K562 (cell line): ENCODE measurements at regions not wholly inside any gene's neighbourhood (a gene's known extent, or its start where the extent isn't known, plus 50 kb on each side); places are given as distances from the start of the nearest gene placed in this dataset.

Experiments
- ATAC-seq: fragments of 200-7000 bp; cut with Tn5 transposase; 3 replicates; pipeline ENCODE4 v1.9.1; 2020; ENCODE audit warnings: moderate library complexity
- BruUV-seq: library from RNA; stranded (reverse); fragments of 400-500 nt; replicated peaks from 2 replicates; lab custom pipeline; 2021; lab: Mats Ljungman, UMichigan
- CTCF ChIA-PET: fragments of 300-600 bp; formaldehyde crosslinking; extraction: SDS; loops from one replicate; lab custom pipeline; 2021; ENCODE audit warnings: low intra/inter-chr PET ratio; lab: Yijun Ruan, JAX
- POLR2A ChIA-PET: fragments of 300-600, 350-650 bp; sonication (Branson Sonifier 250); formaldehyde crosslinking; extraction: SDS; loops from one replicate; lab custom pipeline; 2021; ENCODE audit warnings: antibody characterized with exemption, inconsistent platforms; lab: Yijun Ruan, JAX
- DNase-seq, 4 experiments: peaks; one replicate each; pipeline versions ENCODE4 v3.0.0 to v3.0.0-alpha.2; 2011 to 2018; ENCODE audit warnings: low spot score in 3 of 4, mixed read lengths in 3 of 4; ENCODE audit errors: extremely low read depth in 1 of 4
- FAIRE-seq: peaks from 2 replicates; lab custom pipeline; 2011; peaks lifted over from hg19 to GRCh38; lab: Jason Lieb, UNC
- H2AFZ ChIP-seq: 2 replicates; pipeline ENCODE4 v1.6.0; 2011; ENCODE audit warnings: low read depth, low read length, control low read depth, inconsistent platforms
- H3K27ac ChIP-seq: fragments of 200-600 bp; 3 replicates; pipeline ENCODE4 v1.8.0; 2011; ENCODE audit warnings: low read depth, mild to moderate bottlenecking, control low read depth, inconsistent platforms, low read length, moderate library complexity, mixed read lengths; ENCODE audit errors: extremely low read depth
- H3K27me3 ChIP-seq, 2 experiments: fragments of 300-600 bp in 1 of 2; 2 replicates in 1 of 2; 3 replicates in 1 of 2; pipeline versions ENCODE4 v1.6.0 to v1.8.0; 2011; ENCODE audit warnings: inconsistent platforms in 2 of 2, low read length in 2 of 2, mild to moderate bottlenecking in 1 of 2, mixed read lengths in 1 of 2, moderate library complexity in 1 of 2; ENCODE audit not compliant: control insufficient read depth in 2 of 2, insufficient read depth in 2 of 2
- H3K36me3 ChIP-seq: fragments of 300-600 bp; 3 replicates; pipeline ENCODE4 v1.8.0; 2011; ENCODE audit warnings: mild to moderate bottlenecking, low read length, inconsistent platforms; ENCODE audit not compliant: control insufficient read depth, insufficient read depth
- H3K4me1 ChIP-seq, 2 experiments: fragments of 200-600 bp in 1 of 2; replicated peaks in 1 of 2; 2 replicates in 1 of 2; 3 replicates in 1 of 2; pipeline versions ENCODE4 v1.5.1 to v1.8.0; 2011; ENCODE audit warnings: inconsistent platforms in 2 of 2, low read length in 2 of 2, mild to moderate bottlenecking in 1 of 2, mixed read lengths in 1 of 2, moderate library complexity in 1 of 2; ENCODE audit not compliant: control insufficient read depth in 2 of 2, insufficient read depth in 2 of 2
- H3K4me2 ChIP-seq: 2 replicates; pipeline ENCODE4 v1.6.1; 2011; ENCODE audit warnings: low read length, control low read depth, inconsistent platforms, mixed read lengths; ENCODE audit not compliant: insufficient read depth
- H3K4me3 ChIP-seq: fragments of 200-600 bp; sonication (generic), shearing (Covaris generic); 2 replicates; pipeline ENCODE4 v1.5.1; 2016; ENCODE audit warnings: control low read depth, inconsistent platforms
- H3K79me2 ChIP-seq: fragments of 200-600 bp; 3 replicates; pipeline ENCODE4 v1.8.0; 2011; ENCODE audit warnings: low read length, inconsistent platforms; ENCODE audit not compliant: control insufficient read depth, insufficient read depth
- H3K9ac ChIP-seq, 2 experiments: 2 replicates each; pipeline versions ENCODE4 v1.6.0 to v1.6.1; 2011; ENCODE audit warnings: low read depth in 2 of 2, low read length in 2 of 2, control low read depth in 1 of 2, inconsistent platforms in 1 of 2, mild to moderate bottlenecking in 1 of 2, mixed read lengths in 1 of 2; ENCODE audit not compliant: insufficient read depth in 1 of 2
- H3K9me1 ChIP-seq: one replicate; pipeline ENCODE4 v1.6.0; 2011; ENCODE audit warnings: inconsistent platforms, mild to moderate bottlenecking, low read length, moderate library complexity; ENCODE audit not compliant: control insufficient read depth, insufficient read depth
- H3K9me3 ChIP-seq: replicated peaks from 2 replicates; pipeline ENCODE4 v1.5.1; 2011; ENCODE audit warnings: low read depth, low read length, inconsistent platforms; ENCODE audit not compliant: control insufficient read depth, insufficient read depth
- H4K20me1 ChIP-seq: replicated peaks from 2 replicates; pipeline ENCODE4 v1.6.1; 2011; ENCODE audit warnings: low read length, inconsistent platforms, mixed read lengths; ENCODE audit not compliant: control insufficient read depth, insufficient read depth
- CBX8 ChIP-seq: fragments of 200-600 bp; sonication (generic); IDR thresholded peaks from 2 replicates; pipeline ENCODE4 v1.6.1; 2012; ENCODE audit warnings: borderline replicate concordance, mixed run types, low read depth, mild to moderate bottlenecking, moderate library complexity, mixed read lengths, low read length, control low read depth, inconsistent platforms; ENCODE audit not compliant: poor library complexity, severe bottlenecking; ENCODE audit errors: extremely low read depth
- ID3 ChIP-seq, 2 experiments: fragments of 250-450 bp in 1 of 2; fragments of 450-650 bp in 1 of 2; sonication (Bioruptor Pico) in 1 of 2; IDR thresholded peaks; 2 replicates each; pipeline versions ENCODE4 v1.6.1 to v1.8.0; 2016 to 2021; ENCODE audit warnings: mild to moderate bottlenecking in 2 of 2, moderate library complexity in 2 of 2, missing compliant biosample characterization in 1 of 2, missing genetic modification characterization in 1 of 2
- L3MBTL2 ChIP-seq: fragments of 450-650 bp; IDR thresholded peaks from 2 replicates; pipeline ENCODE4 v1.6.1; 2016; ENCODE audit warnings: mild to moderate bottlenecking, moderate library complexity
- NFRKB ChIP-seq: fragments of 450-650 bp; IDR thresholded peaks from 2 replicates; pipeline ENCODE4 v1.6.1; 2016; ENCODE audit warnings: low read depth
- PHTF2 ChIP-seq: fragments of 250-450 bp; sonication (Bioruptor Pico); IDR thresholded peaks from 2 replicates; pipeline ENCODE4 v1.5.0; 2021; ENCODE audit warnings: mild to moderate bottlenecking
- RREB1 ChIP-seq: fragments of 250-450 bp; sonication (Bioruptor Pico); IDR thresholded peaks from 2 replicates; pipeline ENCODE4 v1.4.0; 2020
- SAFB ChIP-seq: fragments of 200-400 bp; formaldehyde crosslinking; IDR thresholded peaks from 2 replicates; pipeline ENCODE4 v1.6.1; 2017; ENCODE audit warnings: low read depth, low read length, borderline replicate concordance
- SNIP1 ChIP-seq: fragments of 450-650 bp; IDR thresholded peaks from 2 replicates; pipeline ENCODE4 v1.7.1; 2017; ENCODE audit warnings: low read depth, mild to moderate bottlenecking
- SREBF2 ChIP-seq: sonication (generic); formaldehyde crosslinking; IDR thresholded peaks from 2 replicates; pipeline ENCODE4 v1.4.0; 2020; ENCODE audit warnings: mild to moderate bottlenecking, missing genetic modification reagents
- SUPT5H ChIP-seq: fragments of 450-650 bp; IDR thresholded peaks from 2 replicates; pipeline ENCODE4 v1.6.1; 2016
- TEAD1 ChIP-seq, 2 experiments: fragments of 450-650 bp in 1 of 2; sonication (generic) in 1 of 2; formaldehyde crosslinking; IDR thresholded peaks; 2 replicates each; pipeline versions ENCODE4 v1.4.0 to v1.8.0; 2020 to 2022; ENCODE audit warnings: mild to moderate bottlenecking in 2 of 2, missing genetic modification reagents in 1 of 2
- ZNF274 ChIP-seq: IDR thresholded peaks from 2 replicates; pipeline ENCODE4 v1.6.1; 2011; ENCODE audit warnings: low read depth, mild to moderate bottlenecking, low read length, moderate library complexity, borderline replicate concordance
- ZNF316 ChIP-seq: fragments of 450-650 bp; IDR thresholded peaks from 2 replicates; pipeline ENCODE4 v1.6.1; 2016
- WGBS: fragments of 100-300 bp; shearing (Covaris generic); methylation state at CpG from one replicate; pipeline ENCODE4 v1.1.6; 2016; ENCODE audit warnings: low coverage, mixed read lengths; ENCODE audit not compliant: insufficient coverage; ENCODE audit errors: missing lambda C conversion rate; 5-methylcytosine and 5-hydroxymethylcytosine counted together
- in situ Hi-C: fragments of 300-500 bp; cut with MboI; formaldehyde crosslinking; loops from 4 replicates; pipeline ENCODE4 v1.15.0; 2018; ENCODE audit warnings: inconsistent platforms, mixed read lengths
- intact Hi-C: fragments of 100-400 bp; cut with micrococcal nuclease; formaldehyde crosslinking; loops from 2 replicates; pipeline ENCODE4 v1.14.2; 2022
- TF ChIP-seq, protein P1 (sequence below): fragments of 250-450 bp; sonication (Bioruptor Pico); IDR thresholded peaks from 2 replicates; pipeline ENCODE4 v1.8.0; 2021; ENCODE audit warnings: moderate library complexity, mild to moderate bottlenecking, inconsistent platforms

GRCh38 chr6:53424976-53425718 lies 76.4 kb upstream of the ELOVL5 start:
- no peaks in the 10 kb centered on the region for H4K20me1 ChIP-seq
- H3K36me3 ChIP-seq: no peaks in the 10 kb centered on the region
- H3K9me1 ChIP-seq: no peaks in the 10 kb centered on the region
- no peak for DNase-seq
- H3K4me1 ChIP-seq: no peaks in the 10 kb centered on the region
- no peak overlapping the region for H3K4me3 ChIP-seq
- no peak for FAIRE-seq
- intact Hi-C loops: no loop called here
- no peaks in the 10 kb centered on the region for H3K79me2 ChIP-seq
- no peak for TF ChIP-seq ZNF316
- TF ChIP-seq SREBF2 (CRISPR knock-in tag): no peak
- no peak for TF ChIP-seq PHTF2
- TF ChIP-seq L3MBTL2: no peak
- TF ChIP-seq RREB1 (CRISPR knock-in tag): no peak
- TF ChIP-seq CBX8: no peak
- TF ChIP-seq SAFB: no peak
- no peak for TF ChIP-seq SNIP1
- no peak for TF ChIP-seq TEAD1 (CRISPR knock-in tag; IDR thresholded peaks at IDR 0.05)
- no peak for TF ChIP-seq SUPT5H
- no peak for TF ChIP-seq ZNF274
- TF ChIP-seq NFRKB: no peak
- no peak for TF ChIP-seq ID3 (CRISPR knock-in tag; IDR thresholded peaks at IDR 0.05)
- no peak for TF ChIP-seq ID3 (tag; IDR thresholded peaks at IDR 0.05)
- TF ChIP-seq, protein P1, sequence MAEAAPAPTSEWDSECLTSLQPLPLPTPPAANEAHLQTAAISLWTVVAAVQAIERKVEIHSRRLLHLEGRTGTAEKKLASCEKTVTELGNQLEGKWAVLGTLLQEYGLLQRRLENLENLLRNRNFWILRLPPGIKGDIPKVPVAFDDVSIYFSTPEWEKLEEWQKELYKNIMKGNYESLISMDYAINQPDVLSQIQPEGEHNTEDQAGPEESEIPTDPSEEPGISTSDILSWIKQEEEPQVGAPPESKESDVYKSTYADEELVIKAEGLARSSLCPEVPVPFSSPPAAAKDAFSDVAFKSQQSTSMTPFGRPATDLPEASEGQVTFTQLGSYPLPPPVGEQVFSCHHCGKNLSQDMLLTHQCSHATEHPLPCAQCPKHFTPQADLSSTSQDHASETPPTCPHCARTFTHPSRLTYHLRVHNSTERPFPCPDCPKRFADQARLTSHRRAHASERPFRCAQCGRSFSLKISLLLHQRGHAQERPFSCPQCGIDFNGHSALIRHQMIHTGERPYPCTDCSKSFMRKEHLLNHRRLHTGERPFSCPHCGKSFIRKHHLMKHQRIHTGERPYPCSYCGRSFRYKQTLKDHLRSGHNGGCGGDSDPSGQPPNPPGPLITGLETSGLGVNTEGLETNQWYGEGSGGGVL (CRISPR knock-in tag): no peak
- BruUV-seq: no TSS peak
- CTCF ChIA-PET: interaction anchor here (0.6 kb wide), 1 partner anchor 252 kb away, joined by 3 read pairs; no protein-coding TSS in a partner anchor
- no peak overlapping the region for H2AFZ ChIP-seq
- POLR2A ChIA-PET: interaction anchor here (1.8 kb wide), 1 partner anchor 12 kb away, joined by 4 read pairs; no protein-coding TSS in a partner anchor
- H3K4me2 ChIP-seq: no peak overlapping the region
- peaks cover 0 to 6% of the 10 kb centered on the region in 2 experiments; a peak in 3 of 5 replicates for H3K27me3 ChIP-seq
- no peak overlapping the region for H3K27ac ChIP-seq
- H3K9me3 ChIP-seq: no peaks in the 10 kb centered on the region
- WGBS: 22% methylated on average over 9 of the region's 9 CpGs
- no peak overlapping the region for H3K9ac ChIP-seq
- ATAC-seq: no peak
- in situ Hi-C loops: loop anchor here (25.0 kb wide), 1 partner anchor 238 kb away; no protein-coding TSS in a partner anchor
